T-helper 17 cell (primary cell): ENCODE measurements at regions not wholly inside any gene's neighbourhood (a gene's known extent, or its start where the extent isn't known, plus 50 kb on each side); places are given as distances from the start of the nearest gene placed in this dataset.
A peak's percentile ranks its signal among the peaks of the same experiment; 100 is the strongest.

Experiments
- ATAC-seq: fragments of 150-1000 bp; cut with Tn5 transposase; 2 replicates; pipeline ENCODE4 v1.10.0; 2021; ENCODE audit warnings: mild to moderate bottlenecking, moderate library complexity
- DNase-seq, 3 donors: peaks; one replicate each; pipeline versions ENCODE4 v3.0.0 to v3.0.0-alpha.2; 2020 to 2021
- H3K9me3 ChIP-seq: one replicate; pipeline ENCODE4 v1.7.0; 2013; ENCODE audit warnings: low read length, mild to moderate bottlenecking; ENCODE audit not compliant: control insufficient read depth, poor library complexity, severe bottlenecking
- H3K27ac Mint-ChIP-seq: one replicate; pipeline ENCODE4 v1.8.0; 2022; ENCODE audit warnings: mild to moderate bottlenecking, moderate library complexity, mixed read lengths
- H3K27me3 Mint-ChIP-seq: one replicate; pipeline ENCODE4 v1.8.0; 2022; ENCODE audit warnings: mixed read lengths
- H3K36me3 Mint-ChIP-seq: one replicate; pipeline ENCODE4 v1.8.0; 2022; ENCODE audit warnings: low read depth, mixed read lengths
- H3K4me1 Mint-ChIP-seq: one replicate; pipeline ENCODE4 v1.8.0; 2022; ENCODE audit warnings: mild to moderate bottlenecking, mixed read lengths
- H3K4me3 Mint-ChIP-seq: one replicate; pipeline ENCODE4 v1.8.0; 2022; ENCODE audit warnings: mild to moderate bottlenecking, moderate library complexity, mixed read lengths

GRCh38 chr2:157178874-157179273 is 78.6 kb upstream of the GALNT5 start:
- H3K36me3 Mint-ChIP-seq = no peaks in the 10 kb centered on the region
- no peak overlapping the region for H3K27ac Mint-ChIP-seq
- DNase-seq (no peak), ATAC-seq (no peak)
- H3K4me1 Mint-ChIP-seq = peaks cover 3% of the 10 kb centered on the region
- no peaks in the 10 kb centered on the region for H3K9me3 ChIP-seq
- no peak overlapping the region for H3K4me3 Mint-ChIP-seq
- peaks cover 15% of the 10 kb centered on the region for H3K27me3 Mint-ChIP-seq

GRCh38 chr2:157179324-157180105 is 78.0 kb upstream of the GALNT5 start:
- no peak for ATAC-seq
- no peak overlapping the region for H3K27ac Mint-ChIP-seq

GRCh38 chr2:157180359-157180758 is 77.1 kb upstream of the GALNT5 start:
- H3K9me3 ChIP-seq = no peaks in the 10 kb centered on the region
- no peak overlapping the region for H3K27ac Mint-ChIP-seq
- no peak overlapping the region for H3K4me3 Mint-ChIP-seq
- H3K27me3 Mint-ChIP-seq = peaks cover 13% of the 10 kb centered on the region
- peaks cover under 1% of the 10 kb centered on the region for H3K36me3 Mint-ChIP-seq
- peaks cover 3% of the 10 kb centered on the region for H3K4me1 Mint-ChIP-seq
- no peak for DNase-seq
- ATAC-seq = no peak

More at GRCh38 chr2:157179324-157180105, 78.0 kb upstream of the GALNT5 start:
- H3K36me3 Mint-ChIP-seq = no peaks in the 10 kb centered on the region
- no peak overlapping the region for H3K4me3 Mint-ChIP-seq
- no peak for DNase-seq
- H3K27me3 Mint-ChIP-seq = peaks cover 12% of the 10 kb centered on the region
- H3K4me1 Mint-ChIP-seq = peaks cover 3% of the 10 kb centered on the region
- H3K9me3 ChIP-seq = no peaks in the 10 kb centered on the region

- Mint-ChIP-seq H3K27ac (no peak overlapping the region), H3K36me3 (peaks cover 2% of the 10 kb centered on the region), H3K4me1 (peaks cover 3% of the 10 kb centered on the region), H3K4me3 (no peak overlapping the region), H3K27me3 (peaks cover 21% of the 10 kb centered on the region)
- ATAC-seq (no peak), DNase-seq (no peak)
- no peaks in the 10 kb centered on the region for H3K9me3 ChIP-seq
Observed at GRCh38 chr2:157181234-157181633, 76.3 kb upstream of the GALNT5 start.

GRCh38 chr2:157182204-157182709 is 75.2 kb upstream of the GALNT5 start:
- no peak overlapping the region for H3K27ac Mint-ChIP-seq

GRCh38 chr2:157182834-157183396 is 74.6 kb upstream of the GALNT5 start:
- H3K36me3 Mint-ChIP-seq = peaks cover 2% of the 10 kb centered on the region
- H3K27ac Mint-ChIP-seq = no peak overlapping the region
- H3K4me1 Mint-ChIP-seq = peaks cover 3% of the 10 kb centered on the region
- DNase-seq (no peak), ATAC-seq (peak; percentile 76)
- peak overlapping the region; percentile 31 for H3K4me3 Mint-ChIP-seq
- H3K9me3 ChIP-seq = no peaks in the 10 kb centered on the region
- peaks cover 25% of the 10 kb centered on the region for H3K27me3 Mint-ChIP-seq

More at GRCh38 chr2:157182204-157182709, 75.2 kb upstream of the GALNT5 start:
- no peaks in the 10 kb centered on the region for H3K9me3 ChIP-seq
- Mint-ChIP-seq H3K4me3 (no peak overlapping the region), H3K4me1 (peaks cover 3% of the 10 kb centered on the region), H3K36me3 (peaks cover 2% of the 10 kb centered on the region), H3K27me3 (peaks cover 25% of the 10 kb centered on the region)
- no peak for DNase-seq
- no peak for ATAC-seq

- no peak for ATAC-seq
- H3K4me1 Mint-ChIP-seq = peaks cover 3% of the 10 kb centered on the region
- H3K9me3 ChIP-seq = no peaks in the 10 kb centered on the region
- H3K27ac Mint-ChIP-seq = no peak overlapping the region
- DNase-seq = no peak
- peaks cover 17% of the 10 kb centered on the region for H3K27me3 Mint-ChIP-seq
- no peak overlapping the region for H3K4me3 Mint-ChIP-seq
- H3K36me3 Mint-ChIP-seq = peaks cover 2% of the 10 kb centered on the region
Observed at GRCh38 chr2:157184161-157184895, 73.2 kb upstream of the GALNT5 start.

GRCh38 chr2:157185476-157186227 is 71.9 kb upstream of the GALNT5 start:
- no peak overlapping the region for H3K27ac Mint-ChIP-seq
- peaks cover 3% of the 10 kb centered on the region for H3K4me1 Mint-ChIP-seq
- no peak for DNase-seq
- H3K27me3 Mint-ChIP-seq = peaks cover 13% of the 10 kb centered on the region
- no peak overlapping the region for H3K4me3 Mint-ChIP-seq
- peaks cover 2% of the 10 kb centered on the region for H3K36me3 Mint-ChIP-seq
- H3K9me3 ChIP-seq = no peaks in the 10 kb centered on the region
- ATAC-seq = no peak

- Mint-ChIP-seq H3K4me1 (no peaks in the 10 kb centered on the region), H3K4me3 (no peak overlapping the region), H3K27me3 (peaks cover 25% of the 10 kb centered on the region), H3K27ac (no peak overlapping the region), H3K36me3 (peaks cover 2% of the 10 kb centered on the region)
- DNase-seq (no peak), ATAC-seq (no peak)
- H3K9me3 ChIP-seq = no peaks in the 10 kb centered on the region
Observed at GRCh38 chr2:157190151-157190550, 67.4 kb upstream of the GALNT5 start.

GRCh38 chr2:157191186-157191585 is 66.3 kb upstream of the GALNT5 start:
- ATAC-seq = no peak
- no peaks in the 10 kb centered on the region for H3K9me3 ChIP-seq
- no peak overlapping the region for H3K4me3 Mint-ChIP-seq

GRCh38 chr2:157192445-157193423 is 64.8 kb upstream of the GALNT5 start:
- H3K4me1 Mint-ChIP-seq = no peaks in the 10 kb centered on the region

More at GRCh38 chr2:157191186-157191585, 66.3 kb upstream of the GALNT5 start:
- Mint-ChIP-seq H3K27ac (no peak overlapping the region), H3K36me3 (no peaks in the 10 kb centered on the region), H3K27me3 (peaks cover 19% of the 10 kb centered on the region), H3K4me1 (no peaks in the 10 kb centered on the region)
- DNase-seq = no peak

GRCh38 chr2:157193461-157193860 is 64.0 kb upstream of the GALNT5 start:
- no peak overlapping the region for H3K27ac Mint-ChIP-seq
- peaks cover 15% of the 10 kb centered on the region for H3K27me3 Mint-ChIP-seq
- H3K4me3 Mint-ChIP-seq = no peak overlapping the region
- DNase-seq (no peak), ATAC-seq (no peak)
- H3K4me1 Mint-ChIP-seq = no peaks in the 10 kb centered on the region
- no peaks in the 10 kb centered on the region for H3K36me3 Mint-ChIP-seq
- H3K9me3 ChIP-seq = no peaks in the 10 kb centered on the region

More at GRCh38 chr2:157192445-157193423, 64.8 kb upstream of the GALNT5 start:
- no peak for ATAC-seq
- H3K9me3 ChIP-seq = no peaks in the 10 kb centered on the region
- H3K27me3 Mint-ChIP-seq = peaks cover 15% of the 10 kb centered on the region
- H3K36me3 Mint-ChIP-seq = no peaks in the 10 kb centered on the region
- no peak overlapping the region for H3K27ac Mint-ChIP-seq
- no peak overlapping the region for H3K4me3 Mint-ChIP-seq
- no peak for DNase-seq
